ENCODE measurements at regions not wholly inside any gene's neighbourhood (a gene's known extent, or its start where the extent isn't known, plus 50 kb on each side); places are given as distances from the start of the nearest gene placed in this dataset.

DNA sequence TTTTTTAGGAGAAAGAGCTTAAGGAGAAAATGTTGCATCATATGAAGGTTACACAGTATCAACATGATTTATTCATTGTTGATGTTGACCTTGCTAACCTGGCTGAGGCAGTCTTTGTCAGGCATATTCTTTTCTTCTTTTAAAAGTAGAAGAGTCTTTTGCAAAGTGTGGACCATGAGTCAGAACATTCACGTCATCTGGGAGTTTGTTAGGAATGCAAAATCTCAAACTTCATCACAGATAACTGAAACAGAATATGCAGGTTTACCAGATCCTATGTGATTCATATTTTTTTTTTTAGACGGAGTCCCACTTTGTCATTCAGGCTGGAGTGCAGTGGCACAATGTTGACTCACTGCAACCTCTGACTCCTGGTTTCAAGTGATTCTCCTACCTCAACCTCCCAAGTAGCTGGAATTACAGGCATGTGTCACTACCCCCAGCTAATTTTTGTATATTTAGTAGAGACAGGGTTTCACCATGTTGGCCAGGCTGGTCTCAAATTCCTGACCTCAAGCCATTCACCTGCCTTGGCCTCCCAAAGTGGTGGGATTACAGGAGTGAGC is 530.4 kb upstream of the BTBD3 start:
- no peak for TF ChIP-seq SIN3A (IDR thresholded peaks at IDR 0.05; ENCODE audit: borderline replicate concordance, insufficient read depth, low read depth, low read length)
- TF ChIP-seq, protein P1, sequence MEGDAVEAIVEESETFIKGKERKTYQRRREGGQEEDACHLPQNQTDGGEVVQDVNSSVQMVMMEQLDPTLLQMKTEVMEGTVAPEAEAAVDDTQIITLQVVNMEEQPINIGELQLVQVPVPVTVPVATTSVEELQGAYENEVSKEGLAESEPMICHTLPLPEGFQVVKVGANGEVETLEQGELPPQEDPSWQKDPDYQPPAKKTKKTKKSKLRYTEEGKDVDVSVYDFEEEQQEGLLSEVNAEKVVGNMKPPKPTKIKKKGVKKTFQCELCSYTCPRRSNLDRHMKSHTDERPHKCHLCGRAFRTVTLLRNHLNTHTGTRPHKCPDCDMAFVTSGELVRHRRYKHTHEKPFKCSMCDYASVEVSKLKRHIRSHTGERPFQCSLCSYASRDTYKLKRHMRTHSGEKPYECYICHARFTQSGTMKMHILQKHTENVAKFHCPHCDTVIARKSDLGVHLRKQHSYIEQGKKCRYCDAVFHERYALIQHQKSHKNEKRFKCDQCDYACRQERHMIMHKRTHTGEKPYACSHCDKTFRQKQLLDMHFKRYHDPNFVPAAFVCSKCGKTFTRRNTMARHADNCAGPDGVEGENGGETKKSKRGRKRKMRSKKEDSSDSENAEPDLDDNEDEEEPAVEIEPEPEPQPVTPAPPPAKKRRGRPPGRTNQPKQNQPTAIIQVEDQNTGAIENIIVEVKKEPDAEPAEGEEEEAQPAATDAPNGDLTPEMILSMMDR (IDR thresholded peaks at IDR 0.05), result no peak

All from Panc1 (cell line).